ENCODE measurements at regions not wholly inside any gene's neighbourhood (a gene's known extent, or its start where the extent isn't known, plus 50 kb on each side); places are given as distances from the start of the nearest gene placed in this dataset.

DNA sequence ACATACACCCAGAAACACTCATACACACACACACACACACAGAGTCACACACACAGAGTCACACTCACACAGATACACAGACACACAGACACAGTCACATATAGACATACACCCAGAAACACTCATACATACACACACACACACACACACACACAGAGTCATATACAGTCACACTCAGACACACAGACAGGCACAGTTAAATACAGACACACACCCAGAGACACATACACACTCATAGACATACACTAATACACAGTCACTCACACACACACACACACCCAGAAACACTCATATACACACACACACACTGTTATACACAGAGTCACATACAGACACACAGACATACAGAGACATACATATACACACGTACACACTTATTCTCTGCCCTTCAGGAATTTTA is 250.9 kb downstream of the QKI start:
- H3K36me3 ChIP-seq (ENCODE audit: control insufficient read depth in 5 of 5, insufficient read depth in 5 of 5, low read length in 5 of 5): no peaks in the 10 kb centered on the region
- H3K9ac ChIP-seq (ENCODE audit: low read length in 5 of 5): no peak overlapping the region
- no peak overlapping the region for H3K4me3 ChIP-seq (ENCODE audit: low read depth in 1 of 5, low read length in 5 of 5)
- no peaks in the 10 kb centered on the region for H3K27me3 ChIP-seq (ENCODE audit: control insufficient read depth in 5 of 5, insufficient read depth in 4 of 5, low read length in 5 of 5)
- H3K9me3 ChIP-seq (ENCODE audit: control insufficient read depth in 5 of 5, low read length in 5 of 5): no peaks in the 10 kb centered on the region
- H3K27ac ChIP-seq (ENCODE audit: low read depth, low read length): no peak overlapping the region
- H3K4me1 ChIP-seq (ENCODE audit: control insufficient read depth in 5 of 5, insufficient read depth in 5 of 5, low read length in 5 of 5): peaks cover 0 to 21% (median 12%) of the 10 kb centered on the region in 5 donors

DNA sequence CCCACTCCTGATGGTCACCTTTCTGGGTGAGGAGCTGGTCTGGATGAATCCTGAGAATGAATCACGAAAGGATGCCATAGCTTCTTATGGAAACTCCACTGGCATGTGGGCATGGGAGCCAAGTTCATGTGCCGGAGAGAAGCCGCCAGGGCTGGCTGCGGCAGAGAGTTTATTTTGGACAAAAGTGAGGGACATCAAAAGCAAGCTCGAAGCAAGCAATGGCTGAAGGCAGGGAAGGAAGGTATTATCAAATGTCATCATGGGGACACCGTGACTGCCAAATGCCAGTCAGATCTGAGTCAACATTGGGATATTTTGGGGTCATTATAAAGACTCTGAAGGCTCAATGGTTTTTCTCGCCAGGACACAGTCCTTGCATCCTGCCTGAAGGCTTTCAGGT is 249.1 kb downstream of the QKI start:
- no peak overlapping the region for H3K4me3 ChIP-seq (ENCODE audit: low read depth in 1 of 5, low read length in 5 of 5)
- no peak overlapping the region for H3K27ac ChIP-seq (ENCODE audit: low read depth, low read length)
- H3K9me3 ChIP-seq (ENCODE audit: control insufficient read depth in 5 of 5, low read length in 5 of 5): no peaks in the 10 kb centered on the region
- H3K4me1 ChIP-seq (ENCODE audit: control insufficient read depth in 5 of 5, insufficient read depth in 5 of 5, low read length in 5 of 5): peaks cover 0 to 21% (median 12%) of the 10 kb centered on the region in 5 donors
- H3K36me3 ChIP-seq (ENCODE audit: control insufficient read depth in 5 of 5, insufficient read depth in 5 of 5, low read length in 5 of 5): no peaks in the 10 kb centered on the region
- H3K9ac ChIP-seq (ENCODE audit: low read length in 5 of 5): no peak overlapping the region
- H3K27me3 ChIP-seq (ENCODE audit: control insufficient read depth in 5 of 5, insufficient read depth in 4 of 5, low read length in 5 of 5): no peaks in the 10 kb centered on the region

DNA sequence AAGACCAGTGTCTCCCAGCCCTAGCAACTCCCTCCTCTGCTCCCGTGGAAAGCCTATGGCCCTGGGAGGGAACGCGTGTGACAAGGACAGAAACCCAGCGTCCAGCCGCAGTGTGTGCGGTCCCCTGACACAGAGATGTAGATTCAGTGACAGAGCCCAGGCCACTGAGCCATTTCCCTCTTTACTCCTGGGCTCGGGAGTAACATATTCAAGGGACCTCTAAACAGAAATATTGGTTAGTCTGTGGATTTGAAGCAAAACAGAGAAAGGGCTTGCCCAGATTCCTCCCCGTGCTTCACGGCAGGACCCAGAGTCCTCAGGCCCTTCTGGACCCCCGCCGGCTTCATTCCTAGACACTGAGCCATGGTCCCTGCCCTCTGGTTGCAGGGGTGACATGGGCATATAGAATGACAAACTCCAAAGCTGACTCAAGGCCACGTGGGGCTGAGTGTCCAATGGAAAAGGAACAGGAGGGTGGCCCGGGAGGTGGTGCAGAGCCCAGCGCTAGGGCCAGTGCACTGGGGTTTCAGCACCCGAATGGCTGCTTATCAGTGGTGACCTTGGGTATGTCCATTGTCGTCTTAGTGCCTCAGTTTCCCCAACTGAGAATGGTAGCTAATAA is 248.2 kb downstream of the QKI start:
- H3K9me3 ChIP-seq (ENCODE audit: control insufficient read depth in 5 of 5, low read length in 5 of 5): no peaks in the 10 kb centered on the region
- no peak overlapping the region for H3K4me3 ChIP-seq (ENCODE audit: low read depth in 1 of 5, low read length in 5 of 5)
- H3K4me1 ChIP-seq (ENCODE audit: control insufficient read depth in 5 of 5, insufficient read depth in 5 of 5, low read length in 5 of 5): peaks cover 0 to 16% (median 8%) of the 10 kb centered on the region in 5 donors
- H3K27ac ChIP-seq (ENCODE audit: low read depth, low read length): no peak overlapping the region
- no peaks in the 10 kb centered on the region for H3K36me3 ChIP-seq (ENCODE audit: control insufficient read depth in 5 of 5, insufficient read depth in 5 of 5, low read length in 5 of 5)
- no peak overlapping the region for H3K9ac ChIP-seq (ENCODE audit: low read length in 5 of 5)
- H3K27me3 ChIP-seq (ENCODE audit: control insufficient read depth in 5 of 5, insufficient read depth in 4 of 5, low read length in 5 of 5): no peaks in the 10 kb centered on the region

DNA sequence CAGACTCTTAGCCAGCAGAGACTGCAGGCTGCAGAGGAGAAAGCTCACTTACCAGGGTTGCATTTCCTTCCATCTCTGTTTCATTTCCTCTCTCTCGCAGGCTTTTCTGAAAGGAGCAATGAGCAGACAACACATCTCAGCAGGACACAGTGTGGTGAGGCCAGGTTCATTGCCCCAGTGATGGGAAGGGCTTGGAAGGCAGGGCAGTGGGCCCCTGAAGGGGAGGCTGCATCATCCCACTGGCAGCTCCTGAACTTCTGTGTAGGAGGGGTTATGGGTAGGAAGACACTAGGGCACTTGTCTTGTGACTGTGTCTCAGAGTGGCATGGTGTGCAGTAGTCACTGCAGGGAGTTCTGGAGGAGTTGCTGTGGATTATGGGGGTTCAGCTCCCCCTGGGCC is 246.8 kb downstream of the QKI start:
- Histone ChIP-seq H3K27ac (ENCODE audit: low read depth, low read length) (no peak overlapping the region), H3K4me1 (ENCODE audit: control insufficient read depth in 5 of 5, insufficient read depth in 5 of 5, low read length in 5 of 5) (peaks cover 0 to 6% (median 5%) of the 10 kb centered on the region in 5 donors), H3K4me3 (ENCODE audit: low read depth in 1 of 5, low read length in 5 of 5) (no peak overlapping the region), H3K27me3 (ENCODE audit: control insufficient read depth in 5 of 5, insufficient read depth in 4 of 5, low read length in 5 of 5) (no peaks in the 10 kb centered on the region), H3K9me3 (ENCODE audit: control insufficient read depth in 5 of 5, low read length in 5 of 5) (no peaks in the 10 kb centered on the region), H3K9ac (ENCODE audit: low read length in 5 of 5) (no peak overlapping the region), H3K36me3 (ENCODE audit: control insufficient read depth in 5 of 5, insufficient read depth in 5 of 5, low read length in 5 of 5) (no peaks in the 10 kb centered on the region)

DNA sequence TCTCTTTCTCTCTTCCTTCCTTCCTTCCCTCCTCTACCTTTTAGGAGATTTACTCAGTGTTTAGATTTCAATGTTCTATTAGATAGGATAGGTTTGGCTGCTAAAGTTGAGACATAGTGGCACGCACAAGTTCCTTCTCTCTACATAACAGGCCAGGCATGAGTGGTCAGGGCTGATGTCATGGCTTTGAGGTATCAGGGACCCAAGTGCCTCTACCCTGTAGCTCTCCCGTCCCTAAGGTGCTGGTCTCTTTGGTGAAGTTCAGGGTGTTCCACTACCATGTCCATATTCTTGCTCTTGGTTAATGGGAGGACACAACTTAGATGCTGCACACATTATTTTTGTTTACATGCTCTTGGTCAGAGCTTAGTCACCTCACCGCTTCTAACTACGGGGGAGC is 245.3 kb downstream of the QKI start:
- peaks cover 0 to 6% (median 5%) of the 10 kb centered on the region in 5 donors for H3K4me1 ChIP-seq (ENCODE audit: control insufficient read depth in 5 of 5, insufficient read depth in 5 of 5, low read length in 5 of 5)
- H3K27ac ChIP-seq (ENCODE audit: low read depth, low read length): no peak overlapping the region
- no peaks in the 10 kb centered on the region for H3K36me3 ChIP-seq (ENCODE audit: control insufficient read depth in 5 of 5, insufficient read depth in 5 of 5, low read length in 5 of 5)
- no peaks in the 10 kb centered on the region for H3K9me3 ChIP-seq (ENCODE audit: control insufficient read depth in 5 of 5, low read length in 5 of 5)
- H3K27me3 ChIP-seq (ENCODE audit: control insufficient read depth in 5 of 5, insufficient read depth in 4 of 5, low read length in 5 of 5): no peaks in the 10 kb centered on the region
- no peak overlapping the region for H3K9ac ChIP-seq (ENCODE audit: low read length in 5 of 5)
- no peak overlapping the region for H3K4me3 ChIP-seq (ENCODE audit: low read depth in 1 of 5, low read length in 5 of 5)

DNA sequence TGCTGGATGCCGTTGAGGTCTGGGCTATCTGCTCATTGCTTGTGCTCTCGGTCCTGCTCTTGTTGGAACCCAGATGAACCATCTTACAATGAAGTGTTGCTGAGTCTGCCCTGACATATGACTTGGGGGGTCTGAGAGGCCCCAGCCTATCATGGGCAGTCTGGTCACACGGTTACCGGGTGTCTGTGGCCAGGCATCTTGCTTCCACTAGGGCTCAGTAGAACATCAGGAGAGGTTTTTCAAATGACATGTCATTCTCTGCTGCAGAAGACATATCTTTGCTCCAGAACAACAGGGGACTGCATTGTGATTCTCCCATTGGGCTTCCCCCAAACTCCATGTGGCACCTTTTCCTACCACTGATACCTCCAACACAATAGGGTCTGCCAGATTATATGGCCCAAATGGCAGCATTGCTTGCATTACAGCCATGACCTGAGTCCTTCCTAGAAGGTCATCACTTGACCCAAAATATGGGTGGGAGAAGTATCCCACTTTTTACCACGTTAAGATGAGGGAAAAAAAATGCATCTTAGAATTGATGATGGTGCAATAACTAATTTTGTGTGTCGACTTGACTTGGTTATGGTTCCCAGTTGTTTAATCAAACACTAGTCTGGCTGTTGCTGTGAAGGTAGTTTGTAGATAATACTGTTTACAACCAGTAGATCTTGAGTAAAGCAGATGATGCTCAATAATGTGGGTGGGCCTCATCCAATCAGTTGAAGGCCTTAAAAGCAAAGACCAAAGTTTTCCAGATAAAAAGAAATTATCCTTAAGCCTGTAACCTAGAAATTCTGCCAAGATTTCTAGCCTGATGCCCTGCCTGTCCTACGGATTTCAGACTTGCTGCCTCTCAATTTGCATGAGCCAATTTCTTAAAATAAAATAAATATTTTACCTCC is 241.0 kb downstream of the QKI start:
- H3K4me1 ChIP-seq (ENCODE audit: control insufficient read depth in 5 of 5, insufficient read depth in 5 of 5, low read length in 5 of 5): peaks cover 0 to 17% (median 10%) of the 10 kb centered on the region in 5 donors
- H3K9me3 ChIP-seq (ENCODE audit: control insufficient read depth in 5 of 5, low read length in 5 of 5): no peaks in the 10 kb centered on the region
- no peak overlapping the region for H3K9ac ChIP-seq (ENCODE audit: low read length in 5 of 5)
- H3K27ac ChIP-seq (ENCODE audit: low read depth, low read length): no peak overlapping the region
- H3K36me3 ChIP-seq (ENCODE audit: control insufficient read depth in 5 of 5, insufficient read depth in 5 of 5, low read length in 5 of 5): no peaks in the 10 kb centered on the region
- H3K4me3 ChIP-seq (ENCODE audit: low read depth in 1 of 5, low read length in 5 of 5): no peak overlapping the region
- H3K27me3 ChIP-seq (ENCODE audit: control insufficient read depth in 5 of 5, insufficient read depth in 4 of 5, low read length in 5 of 5): no peaks in the 10 kb centered on the region

DNA sequence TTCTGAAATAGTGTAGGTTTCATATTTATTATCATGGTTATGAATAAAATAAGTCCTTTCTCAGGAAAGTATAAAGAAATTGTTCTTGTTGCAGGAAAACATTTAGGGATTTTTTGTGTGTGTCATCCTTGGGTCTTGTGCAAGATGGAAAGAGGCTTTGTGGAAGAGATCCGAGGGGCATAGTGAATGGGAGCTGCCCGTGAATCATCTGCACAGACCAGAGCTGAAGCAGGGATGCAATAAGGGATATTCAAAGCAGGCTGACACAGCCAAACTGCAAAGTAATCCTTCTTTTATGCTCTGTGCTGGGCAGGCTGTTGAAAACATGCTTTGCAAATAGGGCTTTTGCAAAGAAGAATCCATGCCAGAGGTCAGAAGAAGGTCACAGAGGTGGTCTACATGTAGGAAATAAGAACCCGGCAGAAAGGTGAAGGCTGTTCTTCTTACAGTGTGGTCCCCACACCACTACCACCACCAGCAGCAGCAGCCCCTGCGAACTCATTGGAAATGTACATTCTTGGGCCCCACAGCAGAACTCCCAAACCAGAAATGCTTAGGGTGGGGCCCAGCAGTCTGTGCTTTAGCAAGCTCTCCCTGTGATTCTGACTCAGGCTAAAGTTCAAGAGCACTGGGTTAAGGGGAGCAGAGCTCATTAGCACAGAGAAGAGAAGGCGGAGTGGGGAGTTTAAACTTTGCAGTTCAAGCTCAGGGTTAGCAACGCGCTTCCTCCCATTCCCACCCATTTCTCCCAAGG is 237.6 kb downstream of the QKI start:
- no peaks in the 10 kb centered on the region for H3K36me3 ChIP-seq (ENCODE audit: control insufficient read depth in 5 of 5, insufficient read depth in 5 of 5, low read length in 5 of 5)
- no peak overlapping the region for H3K9ac ChIP-seq (ENCODE audit: low read length in 5 of 5)
- no peaks in the 10 kb centered on the region for H3K9me3 ChIP-seq (ENCODE audit: control insufficient read depth in 5 of 5, low read length in 5 of 5)
- H3K27ac ChIP-seq (ENCODE audit: low read depth, low read length): no peak overlapping the region
- H3K4me1 ChIP-seq (ENCODE audit: control insufficient read depth in 5 of 5, insufficient read depth in 5 of 5, low read length in 5 of 5): peaks cover 0 to 17% (median 10%) of the 10 kb centered on the region in 5 donors
- no peaks in the 10 kb centered on the region for H3K27me3 ChIP-seq (ENCODE audit: control insufficient read depth in 5 of 5, insufficient read depth in 4 of 5, low read length in 5 of 5)
- no peak overlapping the region for H3K4me3 ChIP-seq (ENCODE audit: low read depth in 1 of 5, low read length in 5 of 5)

DNA sequence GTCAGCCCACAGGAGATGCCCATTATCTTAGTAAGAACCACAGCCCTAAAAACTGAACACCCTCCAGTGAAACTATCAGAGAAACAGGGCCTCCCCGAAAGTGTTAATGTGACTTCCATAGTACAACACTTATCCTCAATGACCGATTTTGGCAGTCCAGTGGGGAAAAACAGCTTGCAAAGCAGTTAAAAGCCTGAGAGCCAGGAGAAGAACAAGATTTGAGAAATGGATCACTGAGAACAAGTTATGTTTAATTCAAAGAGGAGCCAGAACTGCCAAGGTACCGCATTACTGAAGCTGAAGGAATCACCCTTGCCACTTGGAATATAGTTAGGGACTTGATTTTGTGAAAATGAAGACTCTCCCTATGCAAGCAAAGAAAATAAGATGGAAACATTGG is 236.9 kb downstream of the QKI start:
- H3K27me3 ChIP-seq (ENCODE audit: control insufficient read depth in 5 of 5, insufficient read depth in 4 of 5, low read length in 5 of 5): no peaks in the 10 kb centered on the region
- H3K27ac ChIP-seq (ENCODE audit: low read depth, low read length): no peak overlapping the region
- peaks cover 0 to 17% (median 10%) of the 10 kb centered on the region in 5 donors for H3K4me1 ChIP-seq (ENCODE audit: control insufficient read depth in 5 of 5, insufficient read depth in 5 of 5, low read length in 5 of 5)
- H3K9ac ChIP-seq (ENCODE audit: low read length in 5 of 5): no peak overlapping the region
- H3K9me3 ChIP-seq (ENCODE audit: control insufficient read depth in 5 of 5, low read length in 5 of 5): no peaks in the 10 kb centered on the region
- H3K36me3 ChIP-seq (ENCODE audit: control insufficient read depth in 5 of 5, insufficient read depth in 5 of 5, low read length in 5 of 5): no peaks in the 10 kb centered on the region
- no peak overlapping the region for H3K4me3 ChIP-seq (ENCODE audit: low read depth in 1 of 5, low read length in 5 of 5)

DNA sequence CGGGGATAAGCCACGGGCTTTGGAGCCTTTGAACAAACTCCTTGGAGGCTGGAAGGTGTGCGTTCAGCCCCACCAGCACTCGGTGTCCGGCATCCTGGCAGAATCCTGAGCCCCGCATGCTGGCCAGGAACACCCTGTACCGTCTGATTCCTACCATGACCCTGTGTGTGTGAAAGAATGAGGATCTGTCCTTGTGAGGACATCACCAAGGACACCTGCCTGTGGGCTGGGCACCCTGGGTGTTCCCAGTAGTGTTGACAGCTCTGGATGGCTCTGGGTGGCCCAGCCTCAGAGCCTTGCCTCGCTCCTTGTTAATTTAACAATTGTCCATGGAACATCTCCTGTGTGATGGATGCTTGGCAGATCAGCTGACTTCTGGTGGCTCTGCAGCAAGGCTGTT is 234.3 kb downstream of the QKI start:
- Histone ChIP-seq H3K4me3 (ENCODE audit: low read depth in 1 of 5, low read length in 5 of 5) (no peak overlapping the region), H3K27me3 (ENCODE audit: control insufficient read depth in 5 of 5, insufficient read depth in 4 of 5, low read length in 5 of 5) (no peaks in the 10 kb centered on the region), H3K9ac (ENCODE audit: low read length in 5 of 5) (no peak overlapping the region), H3K4me1 (ENCODE audit: control insufficient read depth in 5 of 5, insufficient read depth in 5 of 5, low read length in 5 of 5) (peaks cover 0 to 17% (median 10%) of the 10 kb centered on the region in 5 donors), H3K9me3 (ENCODE audit: control insufficient read depth in 5 of 5, low read length in 5 of 5) (no peaks in the 10 kb centered on the region), H3K27ac (ENCODE audit: low read depth, low read length) (no peak overlapping the region), H3K36me3 (ENCODE audit: control insufficient read depth in 5 of 5, insufficient read depth in 5 of 5, low read length in 5 of 5) (no peaks in the 10 kb centered on the region)

DNA sequence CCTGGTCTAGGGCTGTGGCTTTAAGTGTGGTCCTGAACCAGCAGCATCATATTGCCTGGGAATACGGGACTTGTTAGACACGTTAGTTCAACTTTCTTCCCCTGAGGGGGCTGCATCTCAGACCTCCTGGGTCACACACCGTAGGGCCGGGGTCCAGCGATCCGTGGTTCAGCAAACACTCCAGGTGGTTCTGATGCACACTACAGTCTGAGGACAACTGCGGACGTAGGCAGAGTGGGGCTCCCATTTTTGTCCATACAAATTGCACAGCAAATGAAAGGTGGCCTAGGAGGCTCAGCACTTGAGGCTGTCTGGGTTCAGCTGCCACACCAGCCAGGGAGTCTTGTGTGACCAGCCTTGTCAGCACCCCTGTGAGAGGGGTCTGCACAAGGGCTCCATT is 233.1 kb downstream of the QKI start:
- Histone ChIP-seq H3K9ac (ENCODE audit: low read length in 5 of 5) (no peak overlapping the region), H3K27ac (ENCODE audit: low read depth, low read length) (no peak overlapping the region), H3K9me3 (ENCODE audit: control insufficient read depth in 5 of 5, low read length in 5 of 5) (no peaks in the 10 kb centered on the region), H3K4me1 (ENCODE audit: control insufficient read depth in 5 of 5, insufficient read depth in 5 of 5, low read length in 5 of 5) (peaks cover 0 to 13% (median 8%) of the 10 kb centered on the region in 5 donors), H3K4me3 (ENCODE audit: low read depth in 1 of 5, low read length in 5 of 5) (no peak overlapping the region), H3K36me3 (ENCODE audit: control insufficient read depth in 5 of 5, insufficient read depth in 5 of 5, low read length in 5 of 5) (no peaks in the 10 kb centered on the region), H3K27me3 (ENCODE audit: control insufficient read depth in 5 of 5, insufficient read depth in 4 of 5, low read length in 5 of 5) (no peaks in the 10 kb centered on the region)

Data from subcutaneous abdominal adipose tissue (tissue), 5 donors.